ENCODE measurements at regions not wholly inside any gene's neighbourhood (a gene's known extent, or its start where the extent isn't known, plus 50 kb on each side); places are given as distances from the start of the nearest gene placed in this dataset.
"Not testable (repeated sequence)": the region's sequence is repeated elsewhere in the genome, so short reads cannot be mapped to it uniquely, and the experiment has no call there.

- Histone ChIP-seq H3K27me3 (ENCODE audit: low read depth) (no peaks in the 10 kb centered on the region), H3K4me3 (no peak overlapping the region), H3K9me3 (no peaks in the 10 kb centered on the region), H3K27ac (no peak overlapping the region), H3K36me3 (no peaks in the 10 kb centered on the region), H3K4me1 (no peaks in the 10 kb centered on the region)
- intact Hi-C loops (cut with DNase I): no loop called here
- ATAC-seq: no peak
- no peak for TF ChIP-seq CTCF (IDR thresholded peaks at IDR 0.05)
- no peak for DNase-seq
These were observed 525.0 kb upstream of the SPANXN1 start for GRCh38 chrX:144722307-144722706.

GRCh38 chrX:144730471-144730870 lies 516.8 kb upstream of the SPANXN1 start:
- no peak for TF ChIP-seq CTCF (IDR thresholded peaks at IDR 0.05)
- intact Hi-C loops (cut with DNase I): no loop called here
- H3K4me3 ChIP-seq: no peak overlapping the region

GRCh38 chrX:144732588-144732987 lies 514.7 kb upstream of the SPANXN1 start:
- Histone ChIP-seq H3K4me1 (no peaks in the 10 kb centered on the region), H3K9me3 (no peaks in the 10 kb centered on the region), H3K36me3 (no peaks in the 10 kb centered on the region), H3K4me3 (no peak overlapping the region), H3K27me3 (ENCODE audit: low read depth) (no peaks in the 10 kb centered on the region), H3K27ac (no peak overlapping the region)
- intact Hi-C loops (cut with DNase I): no loop called here
- no peak for TF ChIP-seq CTCF (IDR thresholded peaks at IDR 0.05)
- DNase-seq (no peak), ATAC-seq (no peak)

More at GRCh38 chrX:144730471-144730870, 516.8 kb upstream of the SPANXN1 start:
- H3K4me1 ChIP-seq: no peaks in the 10 kb centered on the region
- H3K27ac ChIP-seq: no peak overlapping the region
- no peaks in the 10 kb centered on the region for H3K9me3 ChIP-seq
- no peaks in the 10 kb centered on the region for H3K27me3 ChIP-seq (ENCODE audit: low read depth)
- ATAC-seq: no peak
- H3K36me3 ChIP-seq: no peaks in the 10 kb centered on the region
- DNase-seq: no peak

- Histone ChIP-seq H3K27me3 (ENCODE audit: low read depth) (no peaks in the 10 kb centered on the region), H3K36me3 (no peaks in the 10 kb centered on the region), H3K27ac (no peak overlapping the region), H3K9me3 (no peaks in the 10 kb centered on the region), H3K4me1 (no peaks in the 10 kb centered on the region), H3K4me3 (no peak overlapping the region)
- DNase-seq (no peak), ATAC-seq (no peak)
- no peak for TF ChIP-seq CTCF (IDR thresholded peaks at IDR 0.05)
- intact Hi-C loops (cut with DNase I): no loop called here
These were observed 509.1 kb upstream of the SPANXN1 start for GRCh38 chrX:144738246-144738645.

- DNase-seq: no peak
- H3K4me1 ChIP-seq: no peaks in the 10 kb centered on the region
- intact Hi-C loops (cut with DNase I): no loop called here
- no peak for ATAC-seq
- no peaks in the 10 kb centered on the region for H3K9me3 ChIP-seq
- no peak overlapping the region for H3K27ac ChIP-seq
- no peaks in the 10 kb centered on the region for H3K36me3 ChIP-seq
- H3K4me3 ChIP-seq: no peak overlapping the region
- no peaks in the 10 kb centered on the region for H3K27me3 ChIP-seq (ENCODE audit: low read depth)
- TF ChIP-seq CTCF (IDR thresholded peaks at IDR 0.05): no peak
These were observed 478.8 kb upstream of the SPANXN1 start for GRCh38 chrX:144768540-144768939.

- H3K27me3 ChIP-seq (ENCODE audit: low read depth); H3K36me3 ChIP-seq; H3K4me1 ChIP-seq; DNase-seq; ATAC-seq; H3K4me3 ChIP-seq; intact Hi-C loops (cut with DNase I); H3K27ac ChIP-seq; H3K9me3 ChIP-seq: not testable (repeated sequence)
These were observed 463.8 kb upstream of the SPANXN1 start for GRCh38 chrX:144783528-144783927.

All from lower lobe of right lung (tissue), 2 donors.